Osteoblast (primary cell): ENCODE measurements at regions not wholly inside any gene's neighbourhood (a gene's known extent, or its start where the extent isn't known, plus 50 kb on each side); places are given as distances from the start of the nearest gene placed in this dataset.

ENCODE experiments used
- DNase-seq: peaks from one replicate; pipeline ENCODE4 v3.0.0; 2011; ENCODE audit warnings: low spot score, mixed read lengths; ENCODE audit not compliant: insufficient read length; ENCODE audit errors: missing footprints
- H2AFZ ChIP-seq: 2 replicates; pipeline ENCODE4 v1.6.0; 2011; ENCODE audit warnings: mild to moderate bottlenecking, low read length
- H3K27ac ChIP-seq: 2 replicates; pipeline ENCODE4 v1.5.1; 2011; ENCODE audit warnings: mild to moderate bottlenecking, low read depth, low read length, moderate library complexity
- H3K27me3 ChIP-seq: 2 replicates; pipeline ENCODE4 v1.6.0; 2012; ENCODE audit warnings: mild to moderate bottlenecking, control low read depth, inconsistent platforms, low read length, moderate library complexity; ENCODE audit not compliant: insufficient read depth
- H3K36me3 ChIP-seq: 2 replicates; pipeline ENCODE4 v1.5.1; 2011; ENCODE audit warnings: mild to moderate bottlenecking, low read length, control low read depth, moderate library complexity; ENCODE audit not compliant: insufficient read depth
- H3K4me1 ChIP-seq: 2 replicates; pipeline ENCODE4 v1.5.1; 2011; ENCODE audit warnings: mild to moderate bottlenecking, low read length, control low read depth, moderate library complexity; ENCODE audit not compliant: insufficient read depth
- H3K4me2 ChIP-seq: 2 replicates; pipeline ENCODE4 v1.6.0; 2011; ENCODE audit warnings: mild to moderate bottlenecking, low read length; ENCODE audit not compliant: insufficient read depth
- H3K4me3 ChIP-seq: fragments of 200-600 bp; sonication (generic); 3 replicates; pipeline ENCODE4 v1.5.1; 2012; ENCODE audit warnings: mild to moderate bottlenecking, low read length, inconsistent platforms; ENCODE audit not compliant: insufficient read depth
- H3K79me2 ChIP-seq: 2 replicates; pipeline ENCODE4 v1.6.0; 2012; ENCODE audit warnings: mild to moderate bottlenecking, low read length, control low read depth, inconsistent platforms; ENCODE audit not compliant: insufficient read depth
- H3K9me3 ChIP-seq: 2 replicates; pipeline ENCODE4 v1.5.1; 2011; ENCODE audit warnings: low read depth, low read length, control low read depth
- H4K20me1 ChIP-seq: 2 replicates; pipeline ENCODE4 v1.6.0; 2012; ENCODE audit warnings: mild to moderate bottlenecking, low read length, control low read depth; ENCODE audit not compliant: insufficient read depth
- CTCF ChIP-seq: IDR thresholded peaks from 2 replicates; pipeline ENCODE4 v1.5.1; 2011; ENCODE audit warnings: mild to moderate bottlenecking, low read depth, low read length, moderate library complexity; ENCODE audit errors: extremely low read depth

DNA sequence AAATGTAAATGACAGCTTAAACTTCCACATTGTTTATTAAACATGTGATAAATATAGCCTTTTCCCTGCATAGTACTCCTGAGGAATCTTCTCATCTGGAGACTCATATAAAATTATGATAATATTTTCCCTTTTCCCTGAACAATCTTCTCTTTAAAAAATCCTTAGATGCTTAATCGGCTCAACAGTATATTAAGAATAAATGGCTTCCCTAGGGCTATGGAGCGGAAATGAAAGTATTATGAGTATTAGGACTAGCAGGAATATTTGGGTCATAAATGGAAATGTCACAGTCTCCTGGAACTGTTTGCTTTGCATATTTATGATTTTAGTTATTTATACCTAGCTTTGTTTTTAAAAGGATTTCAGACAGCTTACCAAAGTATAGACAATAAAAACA, 200.7 kb upstream of the PDE5A start:
- no peaks in the 10 kb centered on the region for H3K27me3 ChIP-seq
- no peak overlapping the region for H2AFZ ChIP-seq
- no peak for DNase-seq
- no peak overlapping the region for H3K4me3 ChIP-seq
- H3K36me3 ChIP-seq: no peaks in the 10 kb centered on the region
- no peak for TF ChIP-seq CTCF
- H3K79me2 ChIP-seq: no peaks in the 10 kb centered on the region
- peaks cover 10% of the 10 kb centered on the region for H3K4me1 ChIP-seq
- no peak overlapping the region for H3K27ac ChIP-seq
- H3K9me3 ChIP-seq: no peaks in the 10 kb centered on the region
- H3K4me2 ChIP-seq: no peak overlapping the region
- H4K20me1 ChIP-seq: no peaks in the 10 kb centered on the region

- H4K20me1 ChIP-seq: no peaks in the 10 kb centered on the region
- no peaks in the 10 kb centered on the region for H3K36me3 ChIP-seq
- H3K4me3 ChIP-seq: no peak overlapping the region
- H3K4me1 ChIP-seq: no peaks in the 10 kb centered on the region
- TF ChIP-seq CTCF: no peak
- peaks cover 3% of the 10 kb centered on the region for H3K9me3 ChIP-seq
- no peak overlapping the region for H3K4me2 ChIP-seq
- no peak for DNase-seq
- no peaks in the 10 kb centered on the region for H3K79me2 ChIP-seq
- no peak overlapping the region for H3K27ac ChIP-seq
- H2AFZ ChIP-seq: peak overlapping the region; percentile 23
- H3K27me3 ChIP-seq: no peaks in the 10 kb centered on the region
Observed at GRCh38 chr4:119825696-119826095, 197.1 kb upstream of the PDE5A start.

DNA sequence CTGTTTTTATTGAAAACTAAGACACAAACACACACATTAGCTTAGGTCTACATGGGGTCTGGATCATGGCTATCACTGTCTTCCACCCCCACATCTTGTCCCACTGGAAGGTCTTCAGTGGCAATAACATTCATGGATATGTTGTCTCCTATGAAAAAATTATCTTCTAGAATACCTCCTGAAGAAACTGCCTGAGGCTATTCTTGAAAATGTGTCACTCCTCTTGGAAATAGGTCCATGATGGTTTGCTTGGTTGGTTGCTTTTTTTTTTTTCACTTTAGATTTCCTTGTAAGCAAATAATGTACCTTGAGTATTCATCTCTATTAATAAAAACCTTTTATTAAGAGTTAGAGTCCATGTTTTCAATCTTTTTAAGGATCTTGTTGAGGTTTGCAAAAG, 195.3 kb upstream of the PDE5A start:
- Histone ChIP-seq H2AFZ (no peak overlapping the region), H3K9me3 (peaks cover 3% of the 10 kb centered on the region), H3K4me1 (no peaks in the 10 kb centered on the region), H4K20me1 (no peaks in the 10 kb centered on the region), H3K79me2 (no peaks in the 10 kb centered on the region), H3K36me3 (no peaks in the 10 kb centered on the region), H3K4me3 (no peak overlapping the region), H3K4me2 (no peak overlapping the region), H3K27ac (no peak overlapping the region), H3K27me3 (no peaks in the 10 kb centered on the region)
- no peak for DNase-seq
- TF ChIP-seq CTCF: no peak

- TF ChIP-seq CTCF: no peak
- no peaks in the 10 kb centered on the region for H3K27me3 ChIP-seq
- H3K4me3 ChIP-seq: no peak overlapping the region
- no peak overlapping the region for H2AFZ ChIP-seq
- H3K27ac ChIP-seq: no peak overlapping the region
- H3K79me2 ChIP-seq: no peaks in the 10 kb centered on the region
- no peak for DNase-seq
- peaks cover 3% of the 10 kb centered on the region for H3K9me3 ChIP-seq
- no peak overlapping the region for H3K4me2 ChIP-seq
- H4K20me1 ChIP-seq: no peaks in the 10 kb centered on the region
- H3K36me3 ChIP-seq: no peaks in the 10 kb centered on the region
- no peaks in the 10 kb centered on the region for H3K4me1 ChIP-seq
Observed at GRCh38 chr4:119823045-119823444, 194.4 kb upstream of the PDE5A start.
